Nephron (organoid): ENCODE measurements at regions not wholly inside any gene's neighbourhood (a gene's known extent, or its start where the extent isn't known, plus 50 kb on each side); places are given as distances from the start of the nearest gene placed in this dataset.
A peak's percentile ranks its signal among the peaks of the same experiment; 100 is the strongest.

Source experiments
- H3K27ac Mint-ChIP-seq, 3 experiments: 2 replicates each; pipeline ENCODE4 v1.8.0; 2020; ENCODE audit warnings: mixed read lengths in 3 of 3, mild to moderate bottlenecking in 2 of 3, moderate library complexity in 1 of 3
- H3K27me3 Mint-ChIP-seq: 2 replicates; pipeline ENCODE4 v1.8.0; 2021; ENCODE audit warnings: low read depth, mild to moderate bottlenecking, moderate library complexity, mixed read lengths
- H3K36me3 Mint-ChIP-seq: 2 replicates; pipeline ENCODE4 v1.8.0; 2020; ENCODE audit warnings: low read depth, mixed read lengths
- H3K4me1 Mint-ChIP-seq: 2 replicates; pipeline ENCODE4 v1.8.0; 2020; ENCODE audit warnings: mixed read lengths
- H3K4me3 Mint-ChIP-seq, 3 experiments: 2 replicates each; pipeline ENCODE4 v1.8.0; 2020; ENCODE audit warnings: mild to moderate bottlenecking in 3 of 3, mixed read lengths in 3 of 3, moderate library complexity in 2 of 3
- H3K9me3 Mint-ChIP-seq: 2 replicates; pipeline ENCODE4 v1.8.0; 2020; ENCODE audit warnings: mixed read lengths
- CTCF ChIP-seq, 3 experiments: fragments of 200-600 bp; sonication (generic); IDR thresholded peaks; one replicate each; pipeline ENCODE4 v1.5.0; 2021; ENCODE audit warnings: antibody characterized with exemption in 3 of 3; ENCODE audit not compliant: unreplicated experiment in 3 of 3

DNA sequence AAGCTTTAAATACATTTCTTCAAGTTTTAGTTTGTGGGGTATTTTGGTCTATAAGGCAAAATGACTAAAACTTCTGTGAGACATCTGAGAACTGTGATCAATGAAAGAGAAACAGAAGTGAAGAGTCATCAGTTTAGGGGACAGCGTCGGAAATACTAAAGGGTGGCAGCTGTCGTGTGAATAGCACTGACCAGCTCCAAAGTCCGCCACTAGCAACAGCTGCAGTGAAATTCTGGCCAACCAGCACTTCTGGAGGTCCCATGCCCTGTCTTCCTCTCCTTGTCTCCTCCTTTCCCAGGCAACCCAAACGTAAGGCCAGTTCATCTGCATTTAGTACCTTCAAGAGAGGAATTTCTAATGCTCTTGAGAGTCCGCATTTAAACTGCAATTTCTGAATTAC is 87.5 kb downstream of the DACT2 start:
- Mint-ChIP-seq H3K4me1 (peaks cover 39% of the 10 kb centered on the region), H3K36me3 (no peaks in the 10 kb centered on the region), H3K4me3 (peak overlapping the region in 1 of 3 experiments; percentile 15), H3K27me3 (peaks cover 7% of the 10 kb centered on the region), H3K9me3 (no peaks in the 10 kb centered on the region), H3K27ac (peak overlapping the region; percentile 68 to 88 (median 86))
- TF ChIP-seq CTCF (IDR thresholded peaks at IDR 0.05; ENCODE audit: unreplicated experiment in 3 of 3): no peak

DNA sequence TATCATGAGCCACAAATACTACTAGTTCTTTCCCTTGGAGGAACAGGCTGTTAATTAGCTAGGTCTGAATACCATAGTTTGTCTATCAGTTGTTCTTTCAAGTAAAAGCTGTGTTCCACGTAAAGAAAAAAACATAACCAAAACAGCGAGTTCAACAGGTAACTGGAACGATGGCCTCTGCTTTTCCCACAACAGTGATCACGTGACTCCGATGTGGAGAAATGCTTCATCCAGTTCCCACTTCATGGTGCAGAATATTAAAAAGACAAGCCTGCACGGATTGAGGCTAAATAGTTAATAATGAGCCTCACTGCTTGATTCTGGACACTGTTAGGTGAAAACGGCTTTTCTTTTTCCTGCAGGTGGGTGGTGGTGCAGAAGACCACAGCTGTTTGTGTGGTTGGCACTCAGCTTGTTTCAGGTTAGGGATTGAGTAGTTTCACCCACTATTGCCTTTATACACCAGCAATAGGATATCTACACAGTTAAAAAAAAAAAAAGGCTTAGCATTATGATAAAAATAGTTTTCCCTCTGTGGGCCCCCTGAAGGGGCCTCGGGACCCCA is 88.1 kb downstream of the DACT2 start:
- no peak for TF ChIP-seq CTCF (IDR thresholded peaks at IDR 0.05; ENCODE audit: unreplicated experiment in 3 of 3)
- peak overlapping the region in 1 of 3 experiments; percentile 15 for H3K4me3 Mint-ChIP-seq
- H3K9me3 Mint-ChIP-seq: no peaks in the 10 kb centered on the region
- peaks cover 45% of the 10 kb centered on the region for H3K4me1 Mint-ChIP-seq
- peaks cover 7% of the 10 kb centered on the region for H3K27me3 Mint-ChIP-seq
- no peaks in the 10 kb centered on the region for H3K36me3 Mint-ChIP-seq
- H3K27ac Mint-ChIP-seq: peak overlapping the region; percentile 68 to 88 (median 86)

DNA sequence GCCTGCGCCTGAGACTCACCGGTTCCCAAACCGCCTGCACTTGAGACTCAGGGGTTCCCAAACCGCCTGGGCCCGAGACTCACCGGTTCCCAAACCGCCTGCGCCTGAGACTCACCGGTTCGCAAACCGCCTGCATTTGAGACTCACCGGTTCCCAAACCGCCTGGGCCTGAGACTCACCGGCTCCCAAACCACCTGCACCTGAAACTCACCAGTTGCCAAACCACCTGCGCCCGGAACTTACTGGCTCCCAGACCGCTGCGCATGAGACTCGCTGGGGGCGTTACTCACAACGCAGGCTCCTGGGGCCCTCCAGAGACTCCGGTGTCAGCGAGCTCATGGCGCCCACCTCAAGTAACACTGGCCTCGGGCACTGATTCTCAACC is 90.2 kb downstream of the DACT2 start:
- Mint-ChIP-seq H3K4me3 (no peak overlapping the region), H3K27me3 (peaks cover 11% of the 10 kb centered on the region), H3K9me3 (no peaks in the 10 kb centered on the region), H3K36me3 (no peaks in the 10 kb centered on the region), H3K27ac (no peak overlapping the region), H3K4me1 (peaks cover 66% of the 10 kb centered on the region)
- no peak for TF ChIP-seq CTCF (IDR thresholded peaks at IDR 0.05; ENCODE audit: unreplicated experiment in 3 of 3)

DNA sequence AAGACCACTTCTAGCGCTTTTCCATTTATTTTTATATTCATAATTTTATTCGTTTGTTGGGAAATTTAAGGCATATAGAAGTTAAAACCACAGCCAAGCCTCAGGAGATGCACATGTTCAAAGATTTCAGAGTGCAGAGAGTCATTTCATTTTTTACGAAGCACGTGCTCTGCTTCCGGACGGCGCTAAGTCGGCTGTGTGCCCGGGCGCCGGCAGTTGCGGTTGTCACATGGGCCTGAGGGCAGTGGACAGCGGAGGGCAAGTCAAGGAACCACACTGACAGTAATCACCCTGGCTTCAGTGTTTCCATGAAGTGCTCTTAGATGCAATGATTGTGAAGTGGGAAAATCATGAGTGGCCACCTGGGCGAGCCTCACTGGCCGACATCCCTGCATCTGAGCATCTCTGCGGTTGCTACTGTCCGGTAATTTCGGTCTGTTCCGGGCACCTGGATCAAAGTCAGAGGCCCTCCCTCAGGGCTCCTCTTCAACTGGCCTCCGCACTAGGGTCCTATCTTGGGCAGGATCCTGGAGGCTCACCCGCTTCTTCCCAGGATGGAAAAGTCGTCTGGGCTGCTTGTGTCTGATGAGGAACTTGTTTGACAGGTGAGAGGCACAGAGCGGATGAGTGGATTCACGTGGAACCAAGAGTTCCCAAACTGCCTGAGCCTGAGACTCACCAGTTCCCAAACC is 90.8 kb downstream of the DACT2 start:
- H3K27me3 Mint-ChIP-seq: peaks cover 11% of the 10 kb centered on the region
- TF ChIP-seq CTCF (IDR thresholded peaks at IDR 0.05; ENCODE audit: unreplicated experiment in 3 of 3): no peak
- no peaks in the 10 kb centered on the region for H3K9me3 Mint-ChIP-seq

GRCh38 chr6:168227840-168228239 is 91.7 kb downstream of the DACT2 start:
- Mint-ChIP-seq H3K9me3 (no peaks in the 10 kb centered on the region), H3K36me3 (no peaks in the 10 kb centered on the region), H3K27me3 (peaks cover 13% of the 10 kb centered on the region), H3K4me1 (peaks cover 66% of the 10 kb centered on the region), H3K27ac (peak overlapping the region in 2 of 3 experiments; percentile 73 to 87), H3K4me3 (no peak overlapping the region)
- no peak for TF ChIP-seq CTCF (IDR thresholded peaks at IDR 0.05; ENCODE audit: unreplicated experiment in 3 of 3)

More for the DNA sequence above, 90.8 kb downstream of the DACT2 start:
- Mint-ChIP-seq H3K27ac (peak overlapping the region in 2 of 3 experiments; percentile 73 to 87), H3K4me1 (peaks cover 66% of the 10 kb centered on the region), H3K4me3 (no peak overlapping the region), H3K36me3 (no peaks in the 10 kb centered on the region)

GRCh38 chr6:168226902-168227318 is 92.7 kb downstream of the DACT2 start:
- H3K27ac Mint-ChIP-seq: peak overlapping the region; percentile 1 to 91 (median 36)
- H3K4me1 Mint-ChIP-seq: peaks cover 59% of the 10 kb centered on the region
- peaks cover 15% of the 10 kb centered on the region for H3K27me3 Mint-ChIP-seq
- H3K4me3 Mint-ChIP-seq: peak overlapping the region in 1 of 3 experiments; percentile 26
- no peaks in the 10 kb centered on the region for H3K9me3 Mint-ChIP-seq
- no peaks in the 10 kb centered on the region for H3K36me3 Mint-ChIP-seq
- TF ChIP-seq CTCF (IDR thresholded peaks at IDR 0.05; ENCODE audit: unreplicated experiment in 3 of 3): no peak
